Endothelial cell (in vitro differentiated cells): ENCODE measurements at regions not wholly inside any gene's neighbourhood (a gene's known extent, or its start where the extent isn't known, plus 50 kb on each side); places are given as distances from the start of the nearest gene placed in this dataset.
"Not testable (repeated sequence)": the region's sequence is repeated elsewhere in the genome, so short reads cannot be mapped to it uniquely, and the experiment has no call there.

ENCODE experiments used
- DNase-seq: peaks from one replicate; pipeline ENCODE4 v3.0.0; 2021; ENCODE audit warnings: low spot score
- H3K27ac Mint-ChIP-seq: one replicate; pipeline ENCODE4 v1.8.0; 2021; ENCODE audit warnings: mixed read lengths, inconsistent platforms; ENCODE audit not compliant: unreplicated experiment
- H3K27me3 Mint-ChIP-seq: one replicate; pipeline ENCODE4 v1.8.0; 2021; ENCODE audit warnings: mild to moderate bottlenecking, moderate library complexity, mixed read lengths, inconsistent platforms; ENCODE audit not compliant: unreplicated experiment
- H3K36me3 Mint-ChIP-seq: one replicate; pipeline ENCODE4 v1.8.0; 2021; ENCODE audit warnings: mild to moderate bottlenecking, low read depth, mixed read lengths, inconsistent platforms; ENCODE audit not compliant: unreplicated experiment
- H3K4me1 Mint-ChIP-seq: one replicate; pipeline ENCODE4 v1.8.0; 2021; ENCODE audit warnings: mild to moderate bottlenecking, mixed read lengths, inconsistent platforms; ENCODE audit not compliant: unreplicated experiment
- H3K4me3 Mint-ChIP-seq: one replicate; pipeline ENCODE4 v1.8.0; 2021; ENCODE audit warnings: mild to moderate bottlenecking, mixed read lengths, inconsistent platforms; ENCODE audit not compliant: unreplicated experiment
- H3K9me3 Mint-ChIP-seq: one replicate; pipeline ENCODE4 v1.8.0; 2021; ENCODE audit warnings: mixed read lengths, inconsistent platforms; ENCODE audit not compliant: unreplicated experiment
- CTCF ChIP-seq: fragments of 200-600 bp; sonication (generic); IDR thresholded peaks from one replicate; pipeline ENCODE4 v1.5.0; 2021; ENCODE audit warnings: antibody characterized with exemption; ENCODE audit not compliant: unreplicated experiment

GRCh38 chr4:146051223-146051622 is 112.6 kb upstream of the ZNF827 start:
- no peak for TF ChIP-seq CTCF
- DNase-seq: no peak
- no peak overlapping the region for H3K4me3 Mint-ChIP-seq
- H3K4me1 Mint-ChIP-seq: no peaks in the 10 kb centered on the region
- H3K27ac Mint-ChIP-seq: no peak overlapping the region
- peaks cover 12% of the 10 kb centered on the region for H3K9me3 Mint-ChIP-seq
- H3K27me3 Mint-ChIP-seq: peaks cover 3% of the 10 kb centered on the region
- H3K36me3 Mint-ChIP-seq: peaks cover 8% of the 10 kb centered on the region

- H3K27me3 Mint-ChIP-seq: peaks cover 3% of the 10 kb centered on the region
Measured at GRCh38 chr4:146049802-146050201, 111.2 kb upstream of the ZNF827 start.

GRCh38 chr4:146047768-146048167 is 109.1 kb upstream of the ZNF827 start:
- not testable (repeated sequence) for H3K27ac Mint-ChIP-seq, H3K27me3 Mint-ChIP-seq, H3K4me3 Mint-ChIP-seq, H3K4me1 Mint-ChIP-seq, DNase-seq
- Mint-ChIP-seq H3K9me3 (peaks cover 12% of the 10 kb centered on the region), H3K36me3 (peaks cover 11% of the 10 kb centered on the region)

More at GRCh38 chr4:146049802-146050201, 111.2 kb upstream of the ZNF827 start:
- Mint-ChIP-seq H3K4me3 (no peak overlapping the region), H3K27ac (no peak overlapping the region), H3K9me3 (peaks cover 12% of the 10 kb centered on the region), H3K4me1 (no peaks in the 10 kb centered on the region), H3K36me3 (peaks cover 8% of the 10 kb centered on the region)
- DNase-seq: no peak
- no peak for TF ChIP-seq CTCF

GRCh38 chr4:146041139-146042004 is 102.7 kb upstream of the ZNF827 start:
- TF ChIP-seq CTCF: no peak
- H3K27ac Mint-ChIP-seq: no peak overlapping the region
- no peaks in the 10 kb centered on the region for H3K27me3 Mint-ChIP-seq
- H3K9me3 Mint-ChIP-seq: no peaks in the 10 kb centered on the region
- no peaks in the 10 kb centered on the region for H3K4me1 Mint-ChIP-seq
- H3K4me3 Mint-ChIP-seq: no peak overlapping the region
- DNase-seq: no peak
- peaks cover 3% of the 10 kb centered on the region for H3K36me3 Mint-ChIP-seq

- Mint-ChIP-seq H3K27me3 (no peaks in the 10 kb centered on the region), H3K36me3 (peaks cover 3% of the 10 kb centered on the region), H3K4me1 (no peaks in the 10 kb centered on the region), H3K27ac (no peak overlapping the region), H3K9me3 (no peaks in the 10 kb centered on the region), H3K4me3 (no peak overlapping the region)
- TF ChIP-seq CTCF: no peak
- no peak for DNase-seq
Measured at GRCh38 chr4:146040623-146041022, 102.0 kb upstream of the ZNF827 start.
